A673 (cell line): ENCODE measurements at regions not wholly inside any gene's neighbourhood (a gene's known extent, or its start where the extent isn't known, plus 50 kb on each side); places are given as distances from the start of the nearest gene placed in this dataset.

Experiments
- BruUV-seq: library from RNA; stranded (reverse); fragments of 400-500 nt; replicated peaks from 2 replicates; lab custom pipeline; 2021; lab: Mats Ljungman, UMichigan
- CTCF ChIA-PET: fragments of 300-600 bp; sonication (Branson Sonifier 250); formaldehyde crosslinking; loops from one replicate; lab custom pipeline; 2022; ENCODE audit warnings: antibody characterized with exemption; lab: Charles Lee
- POLR2A ChIA-PET: fragments of 300-600 bp; sonication (Branson Sonifier 250); formaldehyde crosslinking; loops from one replicate; lab custom pipeline; 2022; ENCODE audit warnings: antibody characterized with exemption; ENCODE audit not compliant: low non-redundant PET; lab: Charles Lee
- DNase-seq: peaks from one replicate; pipeline ENCODE4 v3.0.0-alpha.2; 2015; ENCODE audit warnings: low spot score
- H3K27ac ChIP-seq: fragments of 200-600 bp; sonication (generic); 2 replicates; pipeline ENCODE4 v1.5.1; 2016; ENCODE audit warnings: mixed run types, low read depth, mild to moderate bottlenecking, mixed read lengths, antibody characterized with exemption, low read length; ENCODE audit not compliant: poor library complexity, severe bottlenecking
- H3K27me3 ChIP-seq: fragments of 200-600 bp; sonication (generic); replicated peaks from 2 replicates; pipeline ENCODE4 v1.6.1; 2017; ENCODE audit warnings: mixed run types, low read depth, mild to moderate bottlenecking, mixed read lengths, antibody characterized with exemption, low read length; ENCODE audit not compliant: insufficient read depth, poor library complexity
- H3K36me3 ChIP-seq: fragments of 200-600 bp; sonication (generic); 2 replicates; pipeline ENCODE4 v1.6.1; 2016; ENCODE audit warnings: mixed run types, mild to moderate bottlenecking, mixed read lengths, antibody characterized with exemption, low read length; ENCODE audit not compliant: insufficient read depth, poor library complexity, severe bottlenecking
- H3K4me1 ChIP-seq: fragments of 200-600 bp; sonication (generic); 2 replicates; pipeline ENCODE4 v1.6.1; 2017; ENCODE audit warnings: mixed run types, mild to moderate bottlenecking, mixed read lengths, antibody characterized with exemption, low read length; ENCODE audit not compliant: insufficient read depth, poor library complexity, severe bottlenecking
- H3K4me3 ChIP-seq: fragments of 200-600 bp; sonication (generic); 2 replicates; pipeline ENCODE4 v1.5.1; 2016; ENCODE audit warnings: low read depth, mixed run types, mild to moderate bottlenecking, mixed read lengths, low read length; ENCODE audit not compliant: poor library complexity, severe bottlenecking
- H3K9me3 ChIP-seq: fragments of 200-600 bp; sonication (generic); 2 replicates; pipeline ENCODE4 v1.6.1; 2016; ENCODE audit warnings: mixed run types, low read depth, mild to moderate bottlenecking, mixed read lengths, antibody characterized with exemption, low read length; ENCODE audit not compliant: poor library complexity, severe bottlenecking
- EZH2 ChIP-seq: fragments of 200-600 bp; sonication (generic); IDR thresholded peaks from 2 replicates; pipeline ENCODE4 v1.6.1; 2017; ENCODE audit warnings: borderline replicate concordance, low read depth, mild to moderate bottlenecking, mixed read lengths, antibody characterized with exemption, low read length; ENCODE audit not compliant: poor library complexity, severe bottlenecking
- intact Hi-C: fragments of 100-400 bp; cut with micrococcal nuclease; formaldehyde crosslinking; loops from one replicate; pipeline ENCODE4 v1.10.0; 2022; ENCODE audit not compliant: unreplicated experiment
- TF ChIP-seq, protein P1 (sequence below): fragments of 300-800, 200-600 bp; sonication (generic); conservative IDR thresholded peaks from 2 replicates; pipeline ENCODE4 v1.5.1; 2017; ENCODE audit warnings: low read depth, mild to moderate bottlenecking, antibody characterized with exemption, low read length, moderate library complexity, mixed read lengths

DNA sequence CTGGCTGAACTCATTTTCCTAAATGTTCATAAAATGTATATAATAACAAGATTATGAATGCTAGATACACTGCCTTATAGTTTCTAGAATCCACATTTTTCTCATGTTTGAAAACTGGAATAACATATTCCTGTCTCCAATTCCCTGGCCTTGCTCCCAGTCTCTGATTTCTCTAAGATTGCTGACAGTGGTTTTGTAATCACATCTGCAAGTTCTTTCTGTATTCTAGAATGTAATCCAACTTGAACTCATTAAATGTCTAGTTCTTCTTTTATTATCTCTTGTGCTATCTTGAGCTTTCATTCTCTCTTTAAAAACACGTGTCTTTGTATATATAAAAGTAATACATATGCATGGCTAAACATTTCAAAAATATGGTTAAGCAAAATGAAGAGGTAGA is 215.2 kb upstream of the ADAMTS9 start:
- H3K36me3 ChIP-seq = no peaks in the 10 kb centered on the region
- CTCF ChIA-PET = no interaction called here
- no peaks in the 10 kb centered on the region for H3K27me3 ChIP-seq
- DNase-seq = no peak
- POLR2A ChIA-PET = no interaction called here
- H3K27ac ChIP-seq = no peak overlapping the region
- H3K9me3 ChIP-seq = no peaks in the 10 kb centered on the region
- intact Hi-C loops = no loop called here
- TF ChIP-seq, protein P1, sequence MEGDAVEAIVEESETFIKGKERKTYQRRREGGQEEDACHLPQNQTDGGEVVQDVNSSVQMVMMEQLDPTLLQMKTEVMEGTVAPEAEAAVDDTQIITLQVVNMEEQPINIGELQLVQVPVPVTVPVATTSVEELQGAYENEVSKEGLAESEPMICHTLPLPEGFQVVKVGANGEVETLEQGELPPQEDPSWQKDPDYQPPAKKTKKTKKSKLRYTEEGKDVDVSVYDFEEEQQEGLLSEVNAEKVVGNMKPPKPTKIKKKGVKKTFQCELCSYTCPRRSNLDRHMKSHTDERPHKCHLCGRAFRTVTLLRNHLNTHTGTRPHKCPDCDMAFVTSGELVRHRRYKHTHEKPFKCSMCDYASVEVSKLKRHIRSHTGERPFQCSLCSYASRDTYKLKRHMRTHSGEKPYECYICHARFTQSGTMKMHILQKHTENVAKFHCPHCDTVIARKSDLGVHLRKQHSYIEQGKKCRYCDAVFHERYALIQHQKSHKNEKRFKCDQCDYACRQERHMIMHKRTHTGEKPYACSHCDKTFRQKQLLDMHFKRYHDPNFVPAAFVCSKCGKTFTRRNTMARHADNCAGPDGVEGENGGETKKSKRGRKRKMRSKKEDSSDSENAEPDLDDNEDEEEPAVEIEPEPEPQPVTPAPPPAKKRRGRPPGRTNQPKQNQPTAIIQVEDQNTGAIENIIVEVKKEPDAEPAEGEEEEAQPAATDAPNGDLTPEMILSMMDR = no peak
- no peak for TF ChIP-seq EZH2
- H3K4me3 ChIP-seq = no peak overlapping the region
- no peaks in the 10 kb centered on the region for H3K4me1 ChIP-seq
- BruUV-seq = no TSS peak

DNA sequence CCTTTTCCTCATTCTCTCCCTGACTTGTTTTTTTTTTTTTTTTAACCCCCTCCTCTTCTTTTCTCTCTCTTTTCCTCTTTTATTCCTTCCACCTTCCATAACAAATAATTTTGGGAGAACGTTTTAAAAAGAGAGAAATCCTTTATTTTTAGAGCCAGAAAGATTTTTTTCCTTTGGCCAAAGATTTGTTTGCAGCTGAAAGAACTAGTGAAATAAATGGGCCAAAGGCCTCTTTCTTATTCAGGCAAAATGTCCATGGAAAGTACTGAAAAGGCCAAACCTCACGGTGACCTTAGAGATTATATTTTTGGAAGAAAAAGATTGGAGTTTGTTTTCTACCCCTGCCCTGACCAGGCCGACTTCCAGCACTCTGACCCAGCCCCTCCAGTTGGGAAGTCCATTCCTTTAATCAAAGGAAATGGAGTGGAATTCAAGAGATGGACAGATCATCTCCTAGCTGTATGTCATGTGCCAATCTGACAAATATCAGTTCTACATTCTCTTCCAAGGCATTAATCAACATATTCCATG is 214.3 kb upstream of the ADAMTS9 start:
- no peak overlapping the region for H3K4me3 ChIP-seq
- DNase-seq = no peak
- TF ChIP-seq, protein P1 = no peak
- no peak for TF ChIP-seq EZH2
- no peaks in the 10 kb centered on the region for H3K4me1 ChIP-seq
- intact Hi-C loops = no loop called here
- no peaks in the 10 kb centered on the region for H3K9me3 ChIP-seq
- no peaks in the 10 kb centered on the region for H3K27me3 ChIP-seq
- ChIA-PET POLR2A (no interaction called here), CTCF (no interaction called here)
- no peaks in the 10 kb centered on the region for H3K36me3 ChIP-seq
- BruUV-seq = no TSS peak
- H3K27ac ChIP-seq = no peak overlapping the region

DNA sequence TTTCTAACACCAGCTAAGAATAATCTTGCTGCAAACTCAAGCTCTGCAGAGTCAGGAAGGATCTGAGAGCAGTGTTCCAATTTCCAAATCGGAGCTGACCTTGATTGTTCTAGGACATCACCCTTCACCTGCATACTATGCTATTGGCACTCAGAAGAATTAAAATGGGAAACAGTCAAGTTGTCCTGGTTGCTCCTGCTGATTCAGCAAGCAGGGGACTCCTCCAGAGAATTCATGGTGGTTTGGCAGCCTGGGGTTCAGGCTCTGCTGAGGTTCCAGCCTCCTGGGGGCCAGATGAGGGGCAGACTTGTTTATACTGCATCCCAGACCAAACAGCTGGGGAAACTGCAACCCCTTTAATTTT is 213.7 kb upstream of the ADAMTS9 start:
- no peaks in the 10 kb centered on the region for H3K4me1 ChIP-seq
- ChIA-PET POLR2A (no interaction called here), CTCF (no interaction called here)
- no TSS peak for BruUV-seq
- H3K9me3 ChIP-seq = no peaks in the 10 kb centered on the region
- no peaks in the 10 kb centered on the region for H3K36me3 ChIP-seq
- no peak for DNase-seq
- TF ChIP-seq, protein P1 = no peak
- TF ChIP-seq EZH2 = no peak
- no peak overlapping the region for H3K27ac ChIP-seq
- intact Hi-C loops = no loop called here
- H3K27me3 ChIP-seq = no peaks in the 10 kb centered on the region
- H3K4me3 ChIP-seq = no peak overlapping the region
